ENCODE measurements at regions not wholly inside any gene's neighbourhood (a gene's known extent, or its start where the extent isn't known, plus 50 kb on each side); places are given as distances from the start of the nearest gene placed in this dataset.

DNA sequence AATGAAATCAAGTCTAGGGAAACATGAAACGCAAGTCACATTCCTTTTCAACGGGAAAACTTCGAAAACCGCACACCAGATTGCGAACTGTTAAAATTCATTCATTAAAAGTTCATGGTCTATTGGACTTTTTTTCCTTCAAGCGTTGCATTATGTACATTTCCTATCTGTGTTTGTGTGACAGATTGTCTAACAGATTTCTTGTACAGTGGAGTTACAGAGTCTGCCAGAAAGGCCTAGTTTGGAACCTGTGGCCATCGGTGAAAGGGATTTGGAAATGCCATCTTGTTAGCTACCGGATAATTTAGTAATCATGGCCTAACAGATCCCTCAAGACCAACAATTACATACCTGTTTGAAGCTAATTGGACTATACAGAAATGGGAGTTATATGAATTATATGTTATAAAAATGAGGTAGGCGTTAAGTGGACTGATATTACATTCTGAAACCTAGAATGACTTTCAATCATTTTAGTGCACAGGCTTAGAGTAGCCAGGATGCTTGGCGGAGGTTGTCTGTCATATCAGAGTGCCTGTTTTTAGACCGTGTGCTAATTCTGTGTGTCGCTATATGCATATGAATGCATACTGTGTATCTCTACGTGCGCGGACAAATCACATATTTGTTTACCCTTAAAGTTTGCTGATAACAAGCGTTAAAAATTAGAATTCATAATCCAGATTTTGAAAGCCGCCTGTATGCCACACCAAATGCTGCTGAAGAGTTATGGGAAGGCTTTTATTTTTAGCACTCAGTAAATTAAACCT, 885.4 kb upstream of the RBFOX1 start:
- TF ChIP-seq, protein P1, sequence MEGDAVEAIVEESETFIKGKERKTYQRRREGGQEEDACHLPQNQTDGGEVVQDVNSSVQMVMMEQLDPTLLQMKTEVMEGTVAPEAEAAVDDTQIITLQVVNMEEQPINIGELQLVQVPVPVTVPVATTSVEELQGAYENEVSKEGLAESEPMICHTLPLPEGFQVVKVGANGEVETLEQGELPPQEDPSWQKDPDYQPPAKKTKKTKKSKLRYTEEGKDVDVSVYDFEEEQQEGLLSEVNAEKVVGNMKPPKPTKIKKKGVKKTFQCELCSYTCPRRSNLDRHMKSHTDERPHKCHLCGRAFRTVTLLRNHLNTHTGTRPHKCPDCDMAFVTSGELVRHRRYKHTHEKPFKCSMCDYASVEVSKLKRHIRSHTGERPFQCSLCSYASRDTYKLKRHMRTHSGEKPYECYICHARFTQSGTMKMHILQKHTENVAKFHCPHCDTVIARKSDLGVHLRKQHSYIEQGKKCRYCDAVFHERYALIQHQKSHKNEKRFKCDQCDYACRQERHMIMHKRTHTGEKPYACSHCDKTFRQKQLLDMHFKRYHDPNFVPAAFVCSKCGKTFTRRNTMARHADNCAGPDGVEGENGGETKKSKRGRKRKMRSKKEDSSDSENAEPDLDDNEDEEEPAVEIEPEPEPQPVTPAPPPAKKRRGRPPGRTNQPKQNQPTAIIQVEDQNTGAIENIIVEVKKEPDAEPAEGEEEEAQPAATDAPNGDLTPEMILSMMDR (conservative IDR thresholded peaks at IDR 0.05; ENCODE audit: low read length), result no peak
- no peak for TF ChIP-seq EZH2phosphoT487 (IDR thresholded peaks at IDR 0.05; ENCODE audit: borderline replicate concordance, low read depth, low read length)
